SH-SY5Y (cell line): ENCODE measurements at regions not wholly inside any gene's neighbourhood (a gene's known extent, or its start where the extent isn't known, plus 50 kb on each side); places are given as distances from the start of the nearest gene placed in this dataset.

ENCODE experiments used
- GATA2 ChIP-seq: IDR thresholded peaks from 2 replicates; pipeline ENCODE4 v1.6.1; 2011; ENCODE audit warnings: mild to moderate bottlenecking, low read depth, low read length
- GATA3 ChIP-seq: IDR thresholded peaks from 2 replicates; pipeline ENCODE4 v1.6.1; 2011; ENCODE audit warnings: low read depth, mild to moderate bottlenecking, low read length, moderate library complexity

DNA sequence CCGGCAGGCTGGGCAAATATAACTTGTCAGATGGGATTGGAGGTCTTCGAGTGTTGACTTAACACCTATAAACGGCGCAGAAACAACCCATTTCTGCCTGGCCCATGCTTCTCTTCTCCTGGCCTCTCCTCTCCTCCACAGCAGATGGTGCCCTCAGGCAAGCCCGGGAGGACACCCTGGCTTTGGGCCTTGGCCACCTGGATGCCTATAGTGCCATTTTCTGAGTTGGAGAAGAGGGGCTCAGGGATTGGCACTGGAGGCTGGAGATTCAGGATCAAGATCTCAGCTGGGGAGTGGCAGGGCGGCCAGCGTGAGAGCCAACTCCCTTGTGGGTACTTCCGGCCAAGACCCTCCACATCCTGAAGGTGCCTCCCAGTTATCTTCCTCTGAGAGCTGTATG is 211.9 kb upstream of the PMEPA1 start:
- TF ChIP-seq GATA3: no peak
- no peak for TF ChIP-seq GATA2
